ENCODE measurements at regions not wholly inside any gene's neighbourhood (a gene's known extent, or its start where the extent isn't known, plus 50 kb on each side); places are given as distances from the start of the nearest gene placed in this dataset.

DNA sequence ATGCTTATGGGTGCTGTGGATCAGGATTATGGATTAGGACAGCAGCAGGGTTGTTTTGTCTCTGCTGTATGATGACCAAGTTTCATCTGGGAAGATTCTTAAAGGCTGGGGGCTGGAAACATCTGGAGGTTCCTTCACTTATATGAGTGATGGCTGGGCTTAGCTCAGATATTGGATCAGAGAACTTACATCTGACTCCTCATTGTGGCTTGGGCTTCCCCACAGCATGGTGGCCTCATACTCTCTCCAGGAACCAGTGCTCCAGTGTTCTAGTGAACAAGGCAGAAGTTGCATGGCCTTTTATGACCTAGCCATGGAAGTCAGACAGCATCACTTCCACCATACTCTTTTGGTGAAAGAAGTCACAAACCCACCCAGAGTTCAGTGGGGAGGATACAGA is 336.1 kb upstream of the TBX3 start:
- no peak for TF ChIP-seq POLR2A (IDR thresholded peaks at IDR 0.05)
- TF ChIP-seq, protein P1, sequence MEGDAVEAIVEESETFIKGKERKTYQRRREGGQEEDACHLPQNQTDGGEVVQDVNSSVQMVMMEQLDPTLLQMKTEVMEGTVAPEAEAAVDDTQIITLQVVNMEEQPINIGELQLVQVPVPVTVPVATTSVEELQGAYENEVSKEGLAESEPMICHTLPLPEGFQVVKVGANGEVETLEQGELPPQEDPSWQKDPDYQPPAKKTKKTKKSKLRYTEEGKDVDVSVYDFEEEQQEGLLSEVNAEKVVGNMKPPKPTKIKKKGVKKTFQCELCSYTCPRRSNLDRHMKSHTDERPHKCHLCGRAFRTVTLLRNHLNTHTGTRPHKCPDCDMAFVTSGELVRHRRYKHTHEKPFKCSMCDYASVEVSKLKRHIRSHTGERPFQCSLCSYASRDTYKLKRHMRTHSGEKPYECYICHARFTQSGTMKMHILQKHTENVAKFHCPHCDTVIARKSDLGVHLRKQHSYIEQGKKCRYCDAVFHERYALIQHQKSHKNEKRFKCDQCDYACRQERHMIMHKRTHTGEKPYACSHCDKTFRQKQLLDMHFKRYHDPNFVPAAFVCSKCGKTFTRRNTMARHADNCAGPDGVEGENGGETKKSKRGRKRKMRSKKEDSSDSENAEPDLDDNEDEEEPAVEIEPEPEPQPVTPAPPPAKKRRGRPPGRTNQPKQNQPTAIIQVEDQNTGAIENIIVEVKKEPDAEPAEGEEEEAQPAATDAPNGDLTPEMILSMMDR (IDR thresholded peaks at IDR 0.05), result no peak

All from thyroid gland (tissue), 4 donors.